ENCODE measurements at regions not wholly inside any gene's neighbourhood (a gene's known extent, or its start where the extent isn't known, plus 50 kb on each side); places are given as distances from the start of the nearest gene placed in this dataset.

DNA sequence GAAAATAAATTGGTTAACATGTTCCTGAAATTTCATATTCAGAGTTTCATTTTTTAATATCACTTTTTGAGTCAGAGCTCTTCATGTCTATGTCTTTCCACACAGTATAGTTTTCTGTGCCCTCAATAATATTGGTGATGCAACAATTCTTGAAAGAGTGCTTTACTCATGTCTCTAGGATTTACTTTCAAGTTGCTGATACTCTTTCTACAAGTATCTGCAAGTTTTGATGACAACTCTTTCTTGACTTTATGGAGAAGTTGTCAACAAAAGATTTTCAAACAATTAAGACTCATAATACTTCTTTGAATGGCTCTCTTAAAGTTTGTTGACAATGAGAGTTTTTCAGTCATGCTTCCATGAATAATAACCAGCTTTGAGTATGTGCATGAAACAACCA, 561.7 kb downstream of the DIAPH3 start:
- TF ChIP-seq CTCF (IDR thresholded peaks at IDR 0.05; ENCODE audit: low read length) = no peak
- TF ChIP-seq EZH2phosphoT487 (IDR thresholded peaks at IDR 0.05; ENCODE audit: low read length) = no peak
